GM21526 (cell line): ENCODE measurements at regions not wholly inside any gene's neighbourhood (a gene's known extent, or its start where the extent isn't known, plus 50 kb on each side); places are given as distances from the start of the nearest gene placed in this dataset.

Source experiments
- ATAC-seq: cut with Tn5 transposase; IDR thresholded peaks from one replicate; pipeline ENCODE4 v1.9.1; 2021; ENCODE audit warnings: moderate library complexity; ENCODE audit not compliant: unreplicated experiment, low FRiP score

- ATAC-seq: no peak
These were observed 527.5 kb downstream of the RFC3 start for GRCh38 chr13:34345258-34345965.

- no peak for ATAC-seq
These were observed 528.7 kb downstream of the RFC3 start for GRCh38 chr13:34346626-34347025.

- no peak for ATAC-seq
These were observed 530.0 kb downstream of the RFC3 start for GRCh38 chr13:34347784-34348573.

- no peak for ATAC-seq
These were observed 531.3 kb downstream of the RFC3 start for GRCh38 chr13:34349091-34349722.

GRCh38 chr13:34350671-34351070 lies 532.7 kb downstream of the RFC3 start:
- no peak for ATAC-seq

GRCh38 chr13:34351134-34351533 lies 533.2 kb downstream of the RFC3 start:
- no peak for ATAC-seq

GRCh38 chr13:34352958-34353357 lies 535.0 kb downstream of the RFC3 start:
- ATAC-seq: no peak

GRCh38 chr13:34356686-34357434 lies 538.9 kb downstream of the RFC3 start:
- no peak for ATAC-seq

GRCh38 chr13:34357435-34358232 lies 539.7 kb downstream of the RFC3 start:
- no peak for ATAC-seq

- ATAC-seq: no peak
These were observed 541.0 kb downstream of the RFC3 start for GRCh38 chr13:34358811-34359513.

- no peak for ATAC-seq
These were observed 542.8 kb downstream of the RFC3 start for GRCh38 chr13:34360702-34361101.

- ATAC-seq: no peak
These were observed 543.6 kb downstream of the RFC3 start for GRCh38 chr13:34361560-34361959.

- no peak for ATAC-seq
These were observed 545.3 kb downstream of the RFC3 start for GRCh38 chr13:34363266-34363665.

GRCh38 chr13:34364633-34365032 lies 546.7 kb downstream of the RFC3 start:
- no peak for ATAC-seq

GRCh38 chr13:34369931-34370330 lies 552.0 kb downstream of the RFC3 start:
- ATAC-seq: no peak

GRCh38 chr13:34371108-34371507 lies 553.2 kb downstream of the RFC3 start:
- no peak for ATAC-seq

GRCh38 chr13:34371645-34372395 lies 553.9 kb downstream of the RFC3 start:
- no peak for ATAC-seq

- no peak for ATAC-seq
These were observed 554.6 kb downstream of the RFC3 start for GRCh38 chr13:34372581-34372980.

GRCh38 chr13:34376483-34376882 lies 558.5 kb downstream of the RFC3 start:
- no peak for ATAC-seq
